Bronchial epithelial cell (primary cell): ENCODE measurements at regions not wholly inside any gene's neighbourhood (a gene's known extent, or its start where the extent isn't known, plus 50 kb on each side); places are given as distances from the start of the nearest gene placed in this dataset.
A peak's percentile ranks its signal among the peaks of the same experiment; 100 is the strongest.
"Not testable (repeated sequence)": the region's sequence is repeated elsewhere in the genome, so short reads cannot be mapped to it uniquely, and the experiment has no call there.

ENCODE experiments used
- DNase-seq: peaks from one replicate; pipeline ENCODE4 v3.0.0-alpha.2; 2010; ENCODE audit warnings: low read depth
- FAIRE-seq: peaks from 2 replicates; lab custom pipeline; 2011; peaks lifted over from hg19 to GRCh38; lab: Jason Lieb, UNC
- H3K27me3 ChIP-seq: 2 replicates; pipeline ENCODE4 v1.5.1; 2011; ENCODE audit warnings: low read length; ENCODE audit not compliant: control insufficient read depth, insufficient read depth
- H3K36me3 ChIP-seq: 2 replicates; pipeline ENCODE4 v1.5.1; 2011; ENCODE audit warnings: low read length; ENCODE audit not compliant: control insufficient read depth, insufficient read depth
- H3K4me3 ChIP-seq: 2 replicates; pipeline ENCODE4 v1.5.1; 2011; ENCODE audit warnings: mild to moderate bottlenecking, low read depth, low read length, control low read depth
- CTCF ChIP-seq: IDR thresholded peaks from 2 replicates; pipeline ENCODE4 v1.5.1; 2011; ENCODE audit warnings: mild to moderate bottlenecking, moderate library complexity, low read length, control low read depth, inconsistent platforms; ENCODE audit not compliant: insufficient read depth, severe bottlenecking

GRCh38 chr7:41445432-41445831, 257.5 kb downstream of the INHBA start:
- no peaks in the 10 kb centered on the region for H3K36me3 ChIP-seq
- TF ChIP-seq CTCF = no peak
- FAIRE-seq (no peak), DNase-seq (no peak)
- H3K4me3 ChIP-seq = no peak overlapping the region
- no peaks in the 10 kb centered on the region for H3K27me3 ChIP-seq

- FAIRE-seq = no peak
- TF ChIP-seq CTCF = no peak
- no peak for DNase-seq
- Histone ChIP-seq H3K27me3 (no peaks in the 10 kb centered on the region), H3K4me3 (no peak overlapping the region), H3K36me3 (no peaks in the 10 kb centered on the region)
These were observed 263.4 kb downstream of the INHBA start for GRCh38 chr7:41439515-41439879.

DNA sequence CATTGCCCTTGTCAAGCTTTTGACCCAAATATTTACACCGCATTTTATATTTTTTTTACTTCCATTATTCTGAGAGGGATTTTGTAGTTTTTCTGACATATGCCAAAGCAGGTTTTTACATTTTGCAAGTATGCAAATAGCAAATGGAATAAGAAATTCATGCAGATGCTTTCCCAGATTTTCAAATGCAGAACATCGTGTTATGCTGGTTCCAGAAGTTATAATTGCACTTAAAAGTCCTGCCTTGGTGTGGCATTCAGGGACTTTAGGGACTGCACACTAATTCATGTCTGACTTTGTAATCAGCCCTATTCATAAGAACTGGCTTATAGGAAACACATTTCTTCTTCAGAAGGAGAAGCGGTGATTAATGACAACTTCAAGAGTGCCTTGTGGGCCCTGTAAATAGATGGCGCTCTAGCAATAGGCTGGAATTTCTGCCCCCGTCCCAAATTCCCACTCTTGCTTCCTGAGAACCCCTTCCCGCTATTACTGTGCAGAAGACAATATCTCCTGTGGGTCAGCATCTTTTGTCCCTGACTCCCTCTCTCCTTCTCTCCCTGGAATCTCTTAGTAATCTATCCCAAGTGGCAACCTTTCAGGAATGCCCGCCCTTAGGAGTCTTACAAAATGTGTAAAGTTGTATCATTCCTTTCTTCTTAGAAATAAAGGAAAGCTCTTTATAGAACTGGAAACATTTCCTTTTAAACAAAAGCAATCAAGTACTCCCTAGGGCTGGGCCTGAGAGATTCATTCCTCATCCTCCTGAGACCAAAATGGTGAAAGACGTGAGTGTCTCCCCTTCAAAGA, 264.0 kb downstream of the INHBA start:
- Histone ChIP-seq H3K27me3 (no peaks in the 10 kb centered on the region), H3K36me3 (no peaks in the 10 kb centered on the region), H3K4me3 (no peak overlapping the region)
- FAIRE-seq = no peak
- no peak for TF ChIP-seq CTCF
- no peak for DNase-seq

GRCh38 chr7:41437257-41438196, 265.4 kb downstream of the INHBA start:
- FAIRE-seq = no peak
- H3K36me3 ChIP-seq = no peaks in the 10 kb centered on the region
- H3K4me3 ChIP-seq = no peak overlapping the region
- no peaks in the 10 kb centered on the region for H3K27me3 ChIP-seq
- TF ChIP-seq CTCF = no peak
- peak; percentile 61 for DNase-seq

DNA sequence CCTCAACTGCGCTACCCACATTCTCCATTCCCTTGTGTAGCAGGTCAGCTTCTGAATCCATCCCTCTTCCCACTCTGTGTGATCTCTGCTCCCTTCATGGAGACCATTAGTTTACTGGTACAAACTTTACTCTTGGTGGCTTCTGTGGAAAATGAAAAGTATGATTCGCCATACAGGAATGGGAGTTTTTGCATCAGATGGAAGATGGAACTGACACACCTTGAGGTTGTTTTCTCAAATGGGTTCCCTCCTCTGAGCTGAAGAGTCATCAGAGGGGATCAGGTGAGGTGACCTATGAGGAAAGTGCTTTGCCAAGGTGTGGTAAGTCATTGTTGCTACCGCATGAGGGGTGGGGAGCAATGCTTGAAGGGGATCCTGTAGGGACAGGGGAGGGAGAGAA, 266.8 kb downstream of the INHBA start:
- peak; percentile 8 for DNase-seq
- Histone ChIP-seq H3K4me3 (no peak overlapping the region), H3K36me3 (no peaks in the 10 kb centered on the region), H3K27me3 (no peaks in the 10 kb centered on the region)
- FAIRE-seq = no peak
- no peak for TF ChIP-seq CTCF

- FAIRE-seq, DNase-seq, H3K36me3 ChIP-seq, H3K4me3 ChIP-seq, H3K27me3 ChIP-seq: not testable (repeated sequence)
These were observed 267.9 kb downstream of the INHBA start for GRCh38 chr7:41435020-41435419.
